GM20431 (cell line): ENCODE measurements at regions not wholly inside any gene's neighbourhood (a gene's known extent, or its start where the extent isn't known, plus 50 kb on each side); places are given as distances from the start of the nearest gene placed in this dataset.

Experiments
- in situ Hi-C: fragments of 300-500 bp; cut with MseI, MboI; formaldehyde crosslinking; loops from one replicate; pipeline ENCODE4 v1.15.0; 2020; ENCODE audit warnings: low sequenced_read_pairs; ENCODE audit not compliant: unreplicated experiment

DNA sequence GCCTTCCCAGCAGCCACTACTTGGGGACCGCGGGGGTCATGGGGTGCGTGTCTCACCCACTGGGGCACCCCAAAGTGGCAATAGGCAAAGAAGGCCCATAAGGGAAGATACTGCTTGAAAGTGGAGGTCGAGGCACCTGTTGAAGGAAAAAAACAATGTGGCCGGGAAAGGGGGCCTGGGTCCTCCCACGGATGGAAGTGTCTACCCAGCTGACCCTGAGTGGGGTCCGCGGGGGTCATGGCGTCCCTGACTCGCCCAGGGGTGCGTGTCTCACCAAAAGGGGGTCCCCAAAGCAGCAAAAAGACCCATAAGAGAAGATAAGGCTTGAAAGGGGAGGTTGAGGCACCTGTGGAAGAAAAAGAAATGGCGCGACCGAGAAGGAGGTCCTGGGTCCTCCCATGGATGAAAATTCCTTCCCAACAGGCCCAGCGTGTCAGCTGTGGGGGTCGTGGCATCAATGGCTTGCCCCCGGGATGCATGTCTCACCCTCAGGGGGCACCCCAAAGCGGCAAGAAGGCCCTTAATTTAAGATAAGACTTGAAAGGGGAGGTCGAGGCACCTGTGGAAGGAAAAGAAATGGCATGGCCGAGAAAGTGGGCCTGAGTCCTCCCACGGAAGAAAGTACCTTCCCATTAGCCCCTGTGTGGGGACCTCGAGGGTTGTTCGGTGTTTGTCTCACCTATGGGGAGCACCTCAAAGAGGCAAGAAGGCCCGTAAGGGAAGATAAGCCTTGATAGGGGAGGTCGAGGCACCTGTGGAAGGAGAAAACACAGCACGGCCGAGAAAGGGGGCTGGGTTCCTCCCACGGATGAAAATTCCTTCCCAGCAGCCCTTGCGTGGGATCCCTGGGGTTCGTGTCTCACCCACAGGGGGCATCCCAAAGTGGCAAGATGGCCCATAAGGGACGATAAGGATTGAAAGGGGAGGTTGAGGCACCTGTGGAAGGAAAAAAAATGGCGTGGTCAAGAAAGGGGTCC lies 266.0 kb downstream of the ALG10 start:
- in situ Hi-C loops: no loop called here

DNA sequence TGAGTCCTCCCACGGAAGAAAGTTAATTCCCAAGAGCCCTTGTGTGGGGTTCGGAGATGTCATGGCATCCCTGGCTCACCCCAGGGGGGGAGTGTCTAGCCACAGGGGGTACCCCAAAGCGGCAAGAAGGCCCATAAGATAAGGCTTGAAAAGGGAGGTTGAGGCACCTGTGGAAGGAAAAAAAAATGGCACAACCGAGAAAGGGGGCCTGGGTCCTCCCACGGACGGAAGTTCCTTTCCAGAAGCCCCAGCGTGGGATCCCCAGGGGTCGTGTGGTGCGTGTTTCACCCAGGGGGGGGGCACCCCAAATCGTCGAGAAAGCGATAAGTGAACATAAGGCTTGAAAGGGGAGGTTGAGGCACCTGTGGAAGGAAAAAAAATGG lies 266.7 kb downstream of the ALG10 start:
- in situ Hi-C loops: no loop called here

DNA sequence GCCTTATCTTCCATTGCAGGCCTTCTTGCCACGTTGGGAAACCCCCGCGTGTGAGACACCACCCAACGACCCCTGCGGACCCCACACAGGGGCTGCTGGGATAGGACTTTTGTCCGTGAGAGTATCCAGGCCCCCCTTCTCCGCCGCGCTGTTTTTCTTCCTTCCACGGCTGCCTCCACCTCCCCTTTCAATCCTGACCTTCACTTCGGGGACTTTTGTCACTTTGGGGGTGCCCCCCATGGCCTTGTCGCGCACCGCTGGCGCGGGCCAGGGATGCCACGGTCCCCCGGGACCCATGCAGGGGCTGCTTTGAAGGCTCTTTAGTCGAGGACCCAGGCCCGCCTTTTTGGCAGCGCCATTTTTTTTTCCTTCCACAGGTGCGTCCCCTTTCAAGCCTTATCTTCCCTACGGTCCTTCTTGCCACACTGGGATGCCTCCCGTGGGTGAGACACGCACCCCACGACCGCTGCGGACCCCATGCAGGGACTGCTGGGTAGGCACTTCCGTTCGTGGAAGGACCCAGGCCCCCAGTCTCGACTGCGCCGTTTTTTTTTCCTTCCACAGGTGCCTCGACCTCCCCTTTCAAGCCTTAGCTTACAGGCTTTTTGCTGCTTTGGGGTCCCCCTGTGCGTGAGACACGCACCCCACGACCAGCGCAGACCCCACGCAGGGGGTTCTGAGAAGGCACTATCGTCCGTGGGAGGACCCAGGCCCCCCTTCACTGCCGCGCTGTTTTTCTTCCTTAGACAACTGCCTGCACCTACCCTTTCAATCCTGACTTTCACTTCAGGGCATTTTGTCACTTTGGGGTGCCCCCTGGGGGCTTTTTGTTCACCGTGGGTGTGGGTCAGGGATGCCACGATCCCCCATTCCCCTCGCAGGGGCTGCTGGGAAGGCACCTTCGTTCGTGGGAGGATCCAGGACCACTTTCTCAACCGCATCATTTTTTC lies 267.4 kb downstream of the ALG10 start:
- in situ Hi-C loops: no loop called here

DNA sequence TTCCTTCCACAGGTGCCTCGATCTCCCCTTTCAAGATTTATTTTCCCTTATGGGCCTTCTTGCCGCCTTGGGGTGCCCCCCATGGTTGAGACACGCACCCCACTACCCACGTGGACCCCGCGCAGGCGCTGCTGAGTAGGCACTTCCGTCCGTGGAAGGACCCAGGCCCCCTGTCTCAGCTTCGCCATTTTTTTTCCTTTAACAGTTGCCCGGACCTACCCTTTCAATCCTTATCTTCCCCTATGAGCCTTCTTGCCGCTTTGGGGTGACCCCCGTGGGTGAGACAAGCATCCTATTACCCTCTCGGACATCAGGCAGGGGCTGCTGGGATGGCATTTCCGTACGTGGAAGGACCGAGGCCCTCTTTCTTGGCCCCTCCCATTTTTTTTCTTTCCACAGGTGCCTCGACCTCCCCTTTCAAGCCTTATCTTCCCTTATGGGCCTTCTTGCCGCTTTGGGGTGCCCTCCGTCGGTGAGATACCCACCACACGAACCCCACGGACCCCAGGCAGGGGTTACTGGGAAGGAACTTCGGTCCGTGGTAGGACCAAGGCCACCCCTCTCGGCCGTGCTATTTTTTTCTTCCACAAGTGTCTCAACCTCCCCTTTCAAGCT lies 268.2 kb downstream of the ALG10 start:
- in situ Hi-C loops: no loop called here

- in situ Hi-C loops: no loop called here
These were observed 268.7 kb downstream of the ALG10 start for GRCh38 chr12:34291001-34291400.

- in situ Hi-C loops: no loop called here
These were observed 269.2 kb downstream of the ALG10 start for GRCh38 chr12:34291426-34291901.

DNA sequence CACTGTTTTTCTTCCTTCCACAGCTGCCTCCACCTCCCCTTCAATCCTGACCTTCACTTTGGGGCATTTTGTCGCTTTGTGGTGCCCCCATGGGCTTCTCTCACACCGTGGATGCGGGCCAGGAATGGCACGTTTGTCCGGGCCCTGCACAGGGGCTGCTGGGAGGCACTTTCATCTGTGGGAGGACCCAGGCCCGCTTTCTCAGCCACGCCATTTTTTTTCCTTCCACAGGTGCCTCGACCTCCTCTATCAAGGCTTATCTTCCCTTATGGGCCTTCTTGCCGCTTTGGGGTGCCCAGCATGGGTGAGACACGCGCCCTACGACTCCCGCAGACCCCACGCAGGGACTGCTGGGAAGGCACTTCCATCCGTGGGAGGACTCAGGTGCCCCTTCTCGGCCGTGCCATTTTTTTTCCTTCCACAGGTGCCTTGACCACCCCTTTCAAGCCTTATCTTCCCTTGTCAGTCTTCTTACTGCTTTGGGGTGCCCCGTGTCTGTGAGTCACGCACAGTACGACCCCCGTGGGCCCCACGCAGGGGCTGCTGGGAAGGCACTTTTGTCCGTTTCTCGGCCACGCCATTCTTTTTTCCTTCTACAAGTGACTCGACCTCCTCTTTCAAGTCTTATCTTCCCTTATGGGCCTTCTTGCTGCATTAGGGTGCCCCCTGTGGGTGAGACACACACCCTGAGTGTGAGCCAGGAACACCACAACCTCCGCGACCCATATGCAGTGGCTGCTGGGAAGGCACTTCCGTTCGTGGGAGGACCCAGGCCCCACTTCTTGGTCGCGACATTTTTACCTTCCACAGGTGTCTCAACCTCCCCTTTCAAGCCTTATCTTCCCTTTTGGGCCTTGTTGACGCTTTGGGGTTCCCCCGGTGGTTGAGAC lies 270.7 kb downstream of the ALG10 start:
- in situ Hi-C loops: no loop called here

DNA sequence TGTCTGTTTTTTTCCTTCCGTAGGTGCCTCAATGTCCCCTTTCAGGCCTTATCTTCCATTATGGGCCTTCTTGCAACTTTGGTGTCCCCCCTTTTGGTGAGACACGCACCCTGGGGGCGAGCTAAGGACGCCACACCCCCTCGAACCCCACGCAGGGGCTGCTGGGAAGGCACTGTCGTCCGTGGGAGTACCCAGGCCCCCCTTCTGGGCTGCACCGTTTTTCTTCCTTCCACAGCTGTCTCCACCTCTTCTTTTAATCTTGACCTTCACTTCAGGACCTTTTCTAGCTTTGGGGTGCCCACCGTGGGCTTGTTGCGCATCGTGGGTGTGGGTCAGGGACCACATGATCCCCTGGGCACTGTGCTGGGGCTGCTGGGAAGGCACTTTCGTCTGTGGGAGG lies 271.8 kb downstream of the ALG10 start:
- in situ Hi-C loops: no loop called here

DNA sequence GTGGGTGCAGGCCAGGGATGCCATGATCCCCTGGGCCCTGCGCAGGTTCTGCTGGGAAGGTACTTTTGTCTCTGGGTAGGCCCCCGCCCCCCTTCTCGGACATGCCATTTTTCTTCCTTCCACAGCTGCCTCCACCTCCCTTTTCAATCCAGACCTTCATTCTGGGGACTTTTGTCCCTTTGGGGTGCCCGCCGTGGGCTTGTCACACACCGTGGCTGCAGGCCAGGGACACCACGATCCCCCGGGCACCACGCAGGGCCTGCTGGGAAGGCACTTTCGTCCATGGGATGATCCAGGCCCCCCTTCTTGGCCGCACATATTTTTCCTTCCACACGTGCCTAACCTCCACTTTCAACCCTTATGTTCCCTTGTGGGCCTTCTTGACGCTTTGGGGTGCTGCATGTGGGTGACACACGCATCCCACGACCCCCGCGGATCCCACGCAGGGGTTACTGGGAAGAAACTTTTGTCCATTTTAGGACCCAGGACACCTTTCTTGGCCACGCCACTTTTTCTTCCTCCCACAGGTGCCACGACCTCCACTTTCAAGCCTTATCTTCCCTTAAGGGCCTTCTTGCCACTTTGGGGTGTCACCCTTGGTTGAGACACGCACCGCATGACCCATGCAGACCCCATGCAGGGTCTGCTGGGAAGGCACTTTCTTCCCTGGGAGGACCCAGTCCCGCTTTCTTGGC lies 272.5 kb downstream of the ALG10 start:
- in situ Hi-C loops: no loop called here

DNA sequence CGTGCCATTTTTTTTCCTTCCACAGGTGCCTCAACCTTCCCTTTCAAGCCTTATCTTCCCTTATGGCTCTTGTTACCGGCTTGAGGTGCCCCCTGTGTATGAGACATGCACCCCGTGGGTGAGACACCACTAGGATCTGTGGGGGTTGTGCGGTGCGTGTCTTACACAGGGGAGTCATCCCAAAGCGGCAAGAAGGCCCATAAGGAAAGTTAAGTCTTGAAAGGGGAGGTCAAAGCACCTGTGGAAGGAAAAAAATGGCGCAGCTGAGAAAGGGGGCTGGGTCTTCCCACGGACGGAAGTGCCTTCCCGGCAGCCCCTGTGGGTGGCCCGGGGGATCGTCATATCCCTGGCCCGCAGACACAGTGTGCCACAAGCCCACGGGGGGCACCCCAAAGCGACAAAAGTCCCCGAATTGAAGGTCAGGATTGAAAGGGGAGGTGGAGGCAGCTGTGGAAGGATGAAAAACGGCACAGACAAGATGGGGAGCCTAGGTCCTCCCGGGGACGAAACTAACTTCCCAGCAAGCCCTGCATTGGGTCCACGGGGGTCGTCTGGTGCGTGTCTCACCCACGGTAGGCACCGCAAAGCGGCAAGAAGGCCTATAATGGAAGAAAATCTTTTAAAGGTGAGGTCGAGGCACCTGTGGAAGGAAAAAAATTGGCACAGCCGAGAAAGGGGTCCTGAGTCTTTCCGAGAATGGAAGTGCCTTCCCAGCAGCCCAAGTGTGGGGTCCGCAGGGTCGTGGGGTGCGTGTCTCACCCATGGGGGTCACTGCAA lies 273.3 kb downstream of the ALG10 start:
- in situ Hi-C loops: no loop called here

- in situ Hi-C loops: no loop called here
These were observed 274.1 kb downstream of the ALG10 start for GRCh38 chr12:34296143-34297041.

- in situ Hi-C loops: no loop called here
These were observed 275.0 kb downstream of the ALG10 start for GRCh38 chr12:34297126-34297789.

DNA sequence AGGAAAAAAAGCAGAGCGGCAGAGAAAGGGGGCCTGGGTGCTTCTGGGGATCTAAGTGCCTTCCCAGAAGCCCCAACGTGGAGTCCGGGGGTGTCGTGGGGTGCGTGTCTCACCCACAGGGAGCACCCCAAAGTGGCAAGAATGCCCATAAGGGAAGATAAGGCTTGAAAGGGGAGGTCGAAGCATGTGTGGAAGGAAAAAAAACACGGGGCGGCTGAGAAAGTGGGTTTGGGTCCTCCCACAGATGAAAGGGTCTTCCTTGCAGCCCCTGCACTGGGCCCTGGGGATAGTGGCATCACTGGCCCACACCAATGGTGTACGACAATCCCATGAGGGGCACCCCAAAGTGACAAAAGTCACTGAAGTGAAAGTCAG lies 275.5 kb downstream of the ALG10 start:
- in situ Hi-C loops: no loop called here

GRCh38 chr12:34298176-34298970 lies 276.1 kb downstream of the ALG10 start:
- in situ Hi-C loops: no loop called here

GRCh38 chr12:34298971-34299801 lies 276.9 kb downstream of the ALG10 start:
- in situ Hi-C loops: no loop called here
